HepG2 (cell line): ENCODE measurements at regions not wholly inside any gene's neighbourhood (a gene's known extent, or its start where the extent isn't known, plus 50 kb on each side); places are given as distances from the start of the nearest gene placed in this dataset.

Experiments used
- ATAC-seq: fragments of 200-7000 bp; cut with Tn5 transposase; 3 replicates; pipeline ENCODE4 v1.9.1; 2020; ENCODE audit warnings: mild to moderate bottlenecking, moderate library complexity
- BruUV-seq: library from RNA; stranded (reverse); fragments of 400-500 nt; replicated peaks from 2 replicates; lab custom pipeline; 2021; lab: Mats Ljungman, UMichigan
- CTCF ChIA-PET: fragments of 300-600 bp; formaldehyde crosslinking; extraction: SDS; loops from one replicate; lab custom pipeline; 2021; ENCODE audit warnings: low total read pairs, inconsistent platforms, low intra/inter-chr PET ratio; lab: Yijun Ruan, JAX
- POLR2A ChIA-PET: fragments of 350-600 bp; sonication (Branson Sonifier 250); formaldehyde crosslinking; loops from one replicate; lab custom pipeline; 2020; ENCODE audit warnings: antibody characterized with exemption, inconsistent platforms; lab: Yijun Ruan, JAX
- DNase-seq: peaks from one replicate; pipeline ENCODE4 v3.0.0-alpha.2; 2015; ENCODE audit warnings: low spot score
- FAIRE-seq: peaks from 3 replicates; lab custom pipeline; 2011; peaks lifted over from hg19 to GRCh38; lab: Jason Lieb, UNC
- H2AFZ ChIP-seq: one replicate; pipeline ENCODE4 v1.6.1; 2011; ENCODE audit warnings: low read length, inconsistent platforms
- H3K27ac ChIP-seq: fragments of 300-600 bp; 3 replicates; pipeline ENCODE4 v1.8.0; 2011; ENCODE audit warnings: mixed run types, mild to moderate bottlenecking, mixed read lengths, low read length, inconsistent platforms; ENCODE audit not compliant: insufficient read depth; ENCODE audit errors: extremely low read length
- H3K27me3 ChIP-seq, 2 experiments: fragments of 200-600 bp in 1 of 2; 2 replicates in 1 of 2; 3 replicates in 1 of 2; pipeline versions ENCODE4 v1.6.0 to v1.8.0; 2011; ENCODE audit warnings: low read length in 2 of 2, mild to moderate bottlenecking in 2 of 2, moderate library complexity in 2 of 2, inconsistent platforms in 1 of 2; ENCODE audit not compliant: insufficient read depth in 2 of 2, control insufficient read depth in 1 of 2
- H3K36me3 ChIP-seq, 2 experiments: fragments of 200-600 bp in 1 of 2; replicated peaks in 1 of 2; 2 replicates in 1 of 2; 3 replicates in 1 of 2; pipeline versions ENCODE4 v1.5.1 to v1.8.0; 2011; ENCODE audit warnings: low read length in 2 of 2, inconsistent platforms in 1 of 2; ENCODE audit not compliant: insufficient read depth in 2 of 2, control insufficient read depth in 1 of 2
- H3K4me1 ChIP-seq: 2 replicates; pipeline ENCODE4 v1.5.1; 2012; ENCODE audit warnings: low read length, inconsistent platforms; ENCODE audit not compliant: insufficient read depth
- H3K4me2 ChIP-seq: 2 replicates; pipeline ENCODE4 v1.6.0; 2011; ENCODE audit warnings: low read depth, low read length, inconsistent platforms
- H3K4me3 ChIP-seq, 3 experiments: fragments of 200-600 bp in 1 of 3; sonication (generic), shearing (Covaris generic) in 1 of 3; replicated peaks in 1 of 3; 2 replicates each; pipeline ENCODE4 v1.5.1; 2011 to 2016; ENCODE audit warnings: low read length in 3 of 3, inconsistent platforms in 2 of 3, low read depth in 2 of 3, mild to moderate bottlenecking in 2 of 3, control low read depth in 1 of 3, mixed read lengths in 1 of 3; ENCODE audit not compliant: insufficient read depth in 1 of 3
- H3K79me2 ChIP-seq: one replicate; pipeline ENCODE4 v1.6.1; 2011; ENCODE audit warnings: low read length, inconsistent platforms; ENCODE audit not compliant: insufficient read depth
- H3K9ac ChIP-seq: 2 replicates; pipeline ENCODE4 v1.6.0; 2011; ENCODE audit warnings: mild to moderate bottlenecking, low read depth, low read length, inconsistent platforms; ENCODE audit not compliant: insufficient read depth
- H3K9me3 ChIP-seq: 2 replicates; pipeline ENCODE4 v1.5.1; 2012; ENCODE audit warnings: mild to moderate bottlenecking, low read length
- H4K20me1 ChIP-seq: 2 replicates; pipeline ENCODE4 v1.6.0; 2011; ENCODE audit warnings: inconsistent platforms, mild to moderate bottlenecking, low read length, moderate library complexity; ENCODE audit not compliant: insufficient read depth
- CHCHD3 ChIP-seq: sonication (generic); formaldehyde crosslinking; IDR thresholded peaks from 2 replicates; pipeline ENCODE4 v1.8.0; 2022; ENCODE audit warnings: mild to moderate bottlenecking, missing genetic modification reagents, moderate library complexity
- CREB3 ChIP-seq: sonication (generic); formaldehyde crosslinking; IDR thresholded peaks from 2 replicates; pipeline ENCODE4 v1.5.0; 2020; ENCODE audit warnings: missing genetic modification reagents
- EEA1 ChIP-seq: sonication (generic); formaldehyde crosslinking; IDR thresholded peaks from 2 replicates; pipeline ENCODE4 v1.5.1; 2020; ENCODE audit warnings: mild to moderate bottlenecking, missing genetic modification reagents, borderline replicate concordance
- FOXC1 ChIP-seq: sonication (generic); formaldehyde crosslinking; IDR thresholded peaks from 2 replicates; pipeline ENCODE4 v1.8.0; 2022; ENCODE audit warnings: mild to moderate bottlenecking, missing genetic modification reagents, borderline replicate concordance
- HNF1A ChIP-seq, 2 experiments: sonication (generic) in 1 of 2; formaldehyde crosslinking in 1 of 2; IDR thresholded peaks; 2 replicates each; pipeline versions ENCODE4 v1.4.0 to v1.6.1; 2016 to 2020; ENCODE audit warnings: borderline replicate concordance in 1 of 2, low read depth in 1 of 2, mild to moderate bottlenecking in 1 of 2, missing genetic modification reagents in 1 of 2
- IRX3 ChIP-seq: sonication (generic); formaldehyde crosslinking; IDR thresholded peaks from 2 replicates; pipeline ENCODE4 v1.8.1; 2023; ENCODE audit warnings: mild to moderate bottlenecking, low read depth, missing genetic modification reagents, borderline replicate concordance
- NFIC ChIP-seq: IDR thresholded peaks from 2 replicates; pipeline ENCODE4 v1.6.1; 2012; ENCODE audit warnings: mild to moderate bottlenecking, low read length, inconsistent platforms
- NFKB2 ChIP-seq: sonication (generic); formaldehyde crosslinking; IDR thresholded peaks from 2 replicates; pipeline ENCODE4 v1.4.0; 2020; ENCODE audit warnings: missing genetic modification reagents, borderline replicate concordance
- REST ChIP-seq, 2 experiments: IDR thresholded peaks; 2 replicates each; pipeline ENCODE4 v1.6.1; 2011 to 2012; ENCODE audit warnings: low read length in 2 of 2, borderline replicate concordance in 1 of 2, low read depth in 1 of 2, mild to moderate bottlenecking in 1 of 2, moderate library complexity in 1 of 2
- TOPORS ChIP-seq: sonication (generic); formaldehyde crosslinking; IDR thresholded peaks from 2 replicates; pipeline ENCODE4 v1.8.0; 2023; ENCODE audit warnings: mild to moderate bottlenecking, missing genetic modification reagents
- ZNF652 ChIP-seq: IDR thresholded peaks from 2 replicates; pipeline ENCODE4 v1.6.1; 2016; ENCODE audit warnings: low read depth, borderline replicate concordance
- ZNF841 ChIP-seq: sonication (generic); formaldehyde crosslinking; IDR thresholded peaks from 2 replicates; pipeline ENCODE4 v1.8.1; 2023; ENCODE audit warnings: missing genetic modification reagents, borderline replicate concordance
- ZSCAN29 ChIP-seq: sonication (generic); formaldehyde crosslinking; conservative IDR thresholded peaks from 2 replicates; pipeline ENCODE4 v1.4.0; 2020; ENCODE audit warnings: mild to moderate bottlenecking, missing genetic modification reagents
- WGBS: methylation state at CpG from one replicate; pipeline ENCODE4 v1.1.6; 2017; ENCODE audit warnings: low lambda C conversion rate; 5-methylcytosine and 5-hydroxymethylcytosine counted together
- in situ Hi-C: cut with HindIII; loops from 2 replicates; pipeline ENCODE4 v1.10.0; 2017; ENCODE audit warnings: low pct_unique_long_range_greater_than_20kb; ENCODE audit not compliant: extremely low pct_ligation_motif_present
- intact Hi-C: fragments of 100-400 bp; cut with micrococcal nuclease; formaldehyde crosslinking; loops from one replicate; pipeline ENCODE4 v1.10.0; 2022; ENCODE audit not compliant: unreplicated experiment
- TF ChIP-seq, protein P1 (sequence below): sonication (generic); formaldehyde crosslinking; IDR thresholded peaks from 2 replicates; pipeline ENCODE4 v1.5.1; 2020; ENCODE audit warnings: missing genetic modification reagents, mild to moderate bottlenecking, borderline replicate concordance

GRCh38 chr7:113283861-113284260 is 165.5 kb upstream of the SMIM30 start (continued):
- TF ChIP-seq REST (IDR thresholded peaks at IDR 0.05; ENCODE audit: borderline replicate concordance in 1 of 2, low read depth in 1 of 2, low read length in 2 of 2): no peak
- TF ChIP-seq ZNF841 (CRISPR knock-in tag): no peak
- no peak for TF ChIP-seq ZSCAN29 (CRISPR knock-in tag)
- TF ChIP-seq IRX3 (CRISPR knock-in tag): no peak
- no peak for TF ChIP-seq TOPORS

DNA sequence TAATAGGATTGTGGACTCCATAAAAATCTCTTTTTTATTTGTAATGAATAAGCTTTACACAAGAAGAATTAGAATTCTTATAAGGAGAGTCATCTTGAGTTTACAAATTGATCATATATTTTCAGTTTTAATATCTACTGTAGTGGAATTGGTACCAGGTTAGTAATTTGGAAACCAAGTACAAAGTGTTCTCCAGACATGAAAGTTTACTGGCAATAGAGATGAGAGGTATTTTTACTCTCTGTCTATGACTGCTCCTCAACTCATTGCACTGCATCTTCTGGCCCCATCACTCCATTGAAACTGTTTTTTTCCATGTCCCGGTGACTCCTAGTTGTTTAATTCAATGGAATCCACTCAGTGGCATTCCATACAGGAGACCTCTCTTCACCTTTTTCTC is 164.5 kb upstream of the SMIM30 start:
- H3K4me3 ChIP-seq: no peak overlapping the region
- no peak overlapping the region for H2AFZ ChIP-seq
- H3K4me2 ChIP-seq: no peak overlapping the region
- H3K9me3 ChIP-seq: no peaks in the 10 kb centered on the region
- no peaks in the 10 kb centered on the region for H3K4me1 ChIP-seq
- H3K27ac ChIP-seq: no peak overlapping the region
- no peaks in the 10 kb centered on the region for H3K36me3 ChIP-seq
- no peaks in the 10 kb centered on the region for H3K79me2 ChIP-seq
- BruUV-seq: no TSS peak
- H4K20me1 ChIP-seq: no peaks in the 10 kb centered on the region
- no peak for FAIRE-seq
- ChIA-PET CTCF (no interaction called here), POLR2A (no interaction called here)
- no peak for DNase-seq
- intact Hi-C loops (no loop called here), in situ Hi-C loops (loop anchor here (25.0 kb wide), 1 partner anchor 271 kb away; no protein-coding TSS in a partner anchor)
- no peak for ATAC-seq
- 0% methylated on average over 1 of the region's 1 CpG for WGBS
- H3K9ac ChIP-seq: no peak overlapping the region
- H3K27me3 ChIP-seq: no peaks in the 10 kb centered on the region
- TF ChIP-seq ZNF652 (CRISPR knock-in tag): no peak
- TF ChIP-seq HNF1A (IDR thresholded peaks at IDR 0.05; ENCODE audit: low read depth): no peak
- no peak for TF ChIP-seq HNF1A (CRISPR knock-in tag; IDR thresholded peaks at IDR 0.05; ENCODE audit: borderline replicate concordance)
- TF ChIP-seq EEA1 (CRISPR knock-in tag): no peak
- no peak for TF ChIP-seq CHCHD3
- no peak for TF ChIP-seq NFKB2 (CRISPR knock-in tag)
- TF ChIP-seq NFIC: no peak
- no peak for TF ChIP-seq CREB3 (CRISPR knock-in tag)
- TF ChIP-seq FOXC1 (CRISPR knock-in tag): no peak
- TF ChIP-seq, protein P1, sequence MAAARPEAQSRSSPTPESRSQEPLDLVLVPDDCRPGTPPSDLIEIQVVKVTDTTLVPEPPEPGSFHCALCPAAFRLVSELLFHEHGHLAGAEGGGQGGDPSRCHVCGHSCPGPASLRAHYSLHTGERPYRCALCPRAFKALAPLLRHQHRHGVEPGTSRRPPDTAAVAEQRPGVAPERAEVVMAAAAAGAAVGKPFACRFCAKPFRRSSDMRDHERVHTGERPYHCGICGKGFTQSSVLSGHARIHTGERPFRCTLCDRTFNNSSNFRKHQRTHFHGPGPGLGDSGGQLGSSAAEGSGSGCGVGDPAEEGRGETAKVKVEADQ (CRISPR knock-in tag): no peak
